OCI-LY7 (cell line): ENCODE measurements at regions not wholly inside any gene's neighbourhood (a gene's known extent, or its start where the extent isn't known, plus 50 kb on each side); places are given as distances from the start of the nearest gene placed in this dataset.

ENCODE experiments used
- BruUV-seq: library from RNA; stranded (reverse); fragments of 400-500 nt; replicated peaks from 2 replicates; lab custom pipeline; 2021; lab: Mats Ljungman, UMichigan
- CTCF ChIA-PET: fragments of 300-600 bp; sonication (Branson Sonifier 250); formaldehyde crosslinking; loops from one replicate; lab custom pipeline; 2022; ENCODE audit warnings: antibody characterized with exemption; ENCODE audit not compliant: unreplicated experiment; lab: Charles Lee
- POLR2A ChIA-PET: fragments of 300-600 bp; sonication (Branson Sonifier 250); formaldehyde crosslinking; loops from one replicate; lab custom pipeline; 2022; ENCODE audit warnings: antibody characterized with exemption; lab: Charles Lee
- DNase-seq: peaks from one replicate; pipeline ENCODE4 v3.0.0-alpha.2; 2015; ENCODE audit warnings: low spot score
- H2AFZ ChIP-seq: fragments of 200-600 bp; sonication (generic), shearing (Covaris generic); 2 replicates; pipeline ENCODE4 v1.6.1; 2014; ENCODE audit warnings: mild to moderate bottlenecking, antibody characterized with exemption, low read length, moderate library complexity
- H3K27ac ChIP-seq: fragments of 200-600 bp; sonication (generic); 2 replicates; pipeline ENCODE4 v1.5.1; 2014; ENCODE audit warnings: mixed run types, low read depth, mild to moderate bottlenecking, moderate library complexity, low read length, inconsistent platforms; ENCODE audit not compliant: poor library complexity, severe bottlenecking
- H3K36me3 ChIP-seq: fragments of 200-600 bp; sonication (generic); 2 replicates; pipeline ENCODE4 v1.6.1; 2014; ENCODE audit warnings: mild to moderate bottlenecking, antibody characterized with exemption, low read length, moderate library complexity, mixed read lengths; ENCODE audit not compliant: insufficient read depth
- H3K4me1 ChIP-seq: fragments of 200-600 bp; sonication (generic); 2 replicates; pipeline ENCODE4 v1.5.1; 2014; ENCODE audit warnings: mild to moderate bottlenecking, low read length; ENCODE audit not compliant: insufficient read depth, poor library complexity, severe bottlenecking
- H3K4me2 ChIP-seq: fragments of 200-600 bp; sonication (generic); 2 replicates; pipeline ENCODE4 v1.6.1; 2014; ENCODE audit warnings: mild to moderate bottlenecking, low read length
- H3K4me3 ChIP-seq: fragments of 200-600 bp; sonication (generic); 2 replicates; pipeline ENCODE4 v1.5.1; 2014; ENCODE audit warnings: mild to moderate bottlenecking, low read depth, low read length; ENCODE audit not compliant: poor library complexity, severe bottlenecking
- H3K79me2 ChIP-seq: fragments of 200-600 bp; sonication (generic); 2 replicates; pipeline ENCODE4 v1.6.1; 2016; ENCODE audit warnings: low read depth, mild to moderate bottlenecking, low read length, moderate library complexity, mixed read lengths; ENCODE audit not compliant: insufficient read depth
- H3K9me2 ChIP-seq: fragments of 200-600 bp; sonication (generic); 2 replicates; pipeline ENCODE4 v1.6.1; 2016; ENCODE audit warnings: mild to moderate bottlenecking, low read length, mixed read lengths; ENCODE audit not compliant: insufficient read depth
- H3K9me3 ChIP-seq: fragments of 200-600 bp; sonication (generic); 2 replicates; pipeline ENCODE4 v1.6.1; 2014; ENCODE audit warnings: mild to moderate bottlenecking, mixed run types, low read length, mixed read lengths
- H4K20me1 ChIP-seq: fragments of 200-600 bp; sonication (generic); 2 replicates; pipeline ENCODE4 v1.6.1; 2014; ENCODE audit warnings: mild to moderate bottlenecking, antibody characterized with exemption, low read length, moderate library complexity, mixed read lengths; ENCODE audit not compliant: insufficient read depth
- CTCF ChIP-seq: fragments of 200-600 bp; sonication (generic); conservative IDR thresholded peaks from 2 replicates; pipeline ENCODE4 v1.5.1; 2014; ENCODE audit warnings: mild to moderate bottlenecking, antibody characterized with exemption, low read length, moderate library complexity, mixed read lengths
- EZH2phosphoT487 ChIP-seq: fragments of 200-600 bp; sonication (generic); IDR thresholded peaks from 2 replicates; pipeline ENCODE4 v1.6.1; 2018; ENCODE audit warnings: low read depth, borderline replicate concordance, mild to moderate bottlenecking, mixed run types, antibody characterized with exemption, low read length, moderate library complexity, mixed read lengths
- intact Hi-C: fragments of 100-400 bp; cut with micrococcal nuclease; formaldehyde crosslinking; loops from one replicate; pipeline ENCODE4 v1.10.0; 2022; ENCODE audit not compliant: unreplicated experiment

- H3K36me3 ChIP-seq: no peaks in the 10 kb centered on the region; the same call in 1 of the 2 replicates
- no peak for DNase-seq
- intact Hi-C loops: no loop called here
Measured at GRCh38 chr13:50213526-50213925, 198.3 kb downstream of the KCNRG start.

GRCh38 chr13:50214514-50214913 is 199.3 kb downstream of the KCNRG start:
- CTCF ChIA-PET: no interaction called here
- intact Hi-C loops: no loop called here
- no peak for DNase-seq

More at GRCh38 chr13:50213526-50213925, 198.3 kb downstream of the KCNRG start:
- TF ChIP-seq EZH2phosphoT487: no peak
- TF ChIP-seq CTCF: no peak
- Histone ChIP-seq H3K9me2 (no peaks in the 10 kb centered on the region), H3K4me2 (no peak overlapping the region), H3K4me1 (peaks cover 12% of the 10 kb centered on the region), H4K20me1 (no peaks in the 10 kb centered on the region), H3K27ac (no peak overlapping the region), H3K79me2 (no peaks in the 10 kb centered on the region), H2AFZ (no peak overlapping the region), H3K9me3 (peaks cover 16% of the 10 kb centered on the region; the same call in 1 of the 2 replicates), H3K4me3 (no peak overlapping the region)
- ChIA-PET CTCF (no interaction called here), POLR2A (interaction anchor here (0.8 kb wide), 1 partner anchor 9 kb away, joined by 3 read pairs; no protein-coding TSS in a partner anchor)
- no TSS peak for BruUV-seq

More at GRCh38 chr13:50214514-50214913, 199.3 kb downstream of the KCNRG start:
- Histone ChIP-seq H3K27ac (no peak overlapping the region), H3K4me3 (no peak overlapping the region), H3K9me2 (no peaks in the 10 kb centered on the region), H2AFZ (no peak overlapping the region), H3K79me2 (no peaks in the 10 kb centered on the region), H3K36me3 (no peaks in the 10 kb centered on the region; the same call in 1 of the 2 replicates), H4K20me1 (no peaks in the 10 kb centered on the region), H3K4me2 (no peak overlapping the region), H3K9me3 (peaks cover 16% of the 10 kb centered on the region; the same call in 1 of the 2 replicates), H3K4me1 (peaks cover 2% of the 10 kb centered on the region)
- POLR2A ChIA-PET: no interaction called here
- TF ChIP-seq CTCF: no peak
- no TSS peak for BruUV-seq
